Activated CD4-positive, alpha-beta T cell treated with anti-CD3 and anti-CD28 coated beads, Interleukin-2, amount 10 ng/mL, durations not matched to agents 7 days and 5 days (primary cell): ENCODE measurements at regions not wholly inside any gene's neighbourhood (a gene's known extent, or its start where the extent isn't known, plus 50 kb on each side); places are given as distances from the start of the nearest gene placed in this dataset.
A peak's percentile ranks its signal among the peaks of the same experiment; 100 is the strongest.
"Not testable (repeated sequence)": the region's sequence is repeated elsewhere in the genome, so short reads cannot be mapped to it uniquely, and the experiment has no call there.

Source experiments
- CTCF ChIA-PET: fragments of 350-600 bp; sonication (Branson Sonifier 250); formaldehyde crosslinking; loops from one replicate; lab custom pipeline; 2021; ENCODE audit warnings: antibody characterized with exemption; lab: Charles Lee
- POLR2A ChIA-PET: fragments of 350-600 bp; sonication (Branson Sonifier 250); formaldehyde crosslinking; loops from one replicate; lab custom pipeline; 2021; ENCODE audit warnings: antibody characterized with exemption; lab: Charles Lee
- DNase-seq: peaks from one replicate; pipeline ENCODE4 v3.0.0-alpha.2; 2020
- H3K27ac Mint-ChIP-seq: one replicate; pipeline ENCODE4 v1.8.0; 2021; ENCODE audit warnings: mild to moderate bottlenecking, moderate library complexity, mixed read lengths
- H3K27me3 Mint-ChIP-seq: one replicate; pipeline ENCODE4 v1.8.0; 2021; ENCODE audit warnings: mixed read lengths
- H3K36me3 Mint-ChIP-seq: one replicate; pipeline ENCODE4 v1.8.0; 2021; ENCODE audit warnings: low read depth, mixed read lengths
- H3K4me1 Mint-ChIP-seq: one replicate; pipeline ENCODE4 v1.8.0; 2021; ENCODE audit warnings: mixed read lengths
- H3K4me3 Mint-ChIP-seq: one replicate; pipeline ENCODE4 v1.8.0; 2021; ENCODE audit warnings: mild to moderate bottlenecking, moderate library complexity, mixed read lengths
- H3K9me3 Mint-ChIP-seq: one replicate; pipeline ENCODE4 v1.8.0; 2021; ENCODE audit warnings: mixed read lengths

DNA sequence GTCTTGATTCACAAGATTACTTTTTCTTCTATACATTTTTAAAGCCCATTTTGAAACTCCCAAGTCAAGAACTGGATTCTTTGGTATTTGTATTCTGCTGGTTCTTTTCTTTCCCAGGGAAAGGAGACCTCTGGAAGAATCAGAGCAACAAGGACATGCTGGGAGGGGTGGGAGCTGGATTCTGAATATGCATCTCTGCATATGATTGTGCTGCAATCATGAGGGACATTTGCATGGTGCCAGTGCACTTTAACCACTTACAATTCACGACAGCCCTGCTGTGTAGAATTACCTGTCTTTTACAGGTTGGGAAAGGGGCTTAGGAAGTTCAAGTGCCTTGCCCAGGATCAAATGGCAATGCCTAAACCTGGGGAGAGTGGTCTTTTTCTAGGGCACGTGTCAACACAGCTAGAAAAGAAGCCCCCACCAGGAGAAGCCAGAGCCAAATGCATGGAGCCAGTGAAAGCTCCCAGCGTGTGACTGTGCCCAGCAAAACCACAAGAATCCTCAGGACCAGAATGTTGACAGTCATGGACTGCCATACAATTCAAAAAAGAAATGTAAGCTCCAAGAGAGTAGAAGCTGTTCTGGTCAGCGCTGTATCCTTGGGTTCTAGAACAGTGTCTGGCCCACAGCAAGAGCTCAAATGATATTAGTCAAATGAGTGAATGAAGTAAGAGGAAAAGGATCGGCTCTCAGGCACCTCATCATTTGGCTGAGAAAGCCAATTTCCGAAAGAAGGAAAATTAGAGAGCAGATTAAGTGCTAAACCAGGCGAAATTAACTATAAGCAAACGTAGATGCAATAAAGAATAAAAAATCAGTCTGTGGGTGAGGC is 84.5 kb upstream of the MEF2A start:
- no peak for DNase-seq
- Mint-ChIP-seq H3K36me3 (no peaks in the 10 kb centered on the region), H3K9me3 (no peaks in the 10 kb centered on the region), H3K4me3 (no peak overlapping the region), H3K4me1 (peaks cover 32% of the 10 kb centered on the region), H3K27me3 (peaks cover 7% of the 10 kb centered on the region), H3K27ac (no peak overlapping the region)
- POLR2A ChIA-PET = no interaction called here
- CTCF ChIA-PET = interaction anchor here (1.1 to 1.7 kb wide), 4 partner anchors 13 to 223 kb away, joined by 3 to 6 read pairs (median 4); no protein-coding TSS in a partner anchor

GRCh38 chr15:99481951-99482230 is 83.9 kb upstream of the MEF2A start:
- H3K27me3 Mint-ChIP-seq = peaks cover 7% of the 10 kb centered on the region
- no peak overlapping the region for H3K4me3 Mint-ChIP-seq

GRCh38 chr15:99482993-99483392 is 82.8 kb upstream of the MEF2A start:
- CTCF ChIA-PET = interaction anchor here (0.5 to 1.8 kb wide), 4 partner anchors 9 to 258 kb away, joined by 3 read pairs; no protein-coding TSS in a partner anchor
- Mint-ChIP-seq H3K27me3 (peaks cover 12% of the 10 kb centered on the region), H3K9me3 (no peaks in the 10 kb centered on the region), H3K4me1 (peaks cover 24% of the 10 kb centered on the region), H3K4me3 (no peak overlapping the region), H3K27ac (no peak overlapping the region), H3K36me3 (no peaks in the 10 kb centered on the region)
- POLR2A ChIA-PET = no interaction called here
- no peak for DNase-seq

More at GRCh38 chr15:99481951-99482230, 83.9 kb upstream of the MEF2A start:
- DNase-seq = no peak
- Mint-ChIP-seq H3K36me3 (no peaks in the 10 kb centered on the region), H3K4me1 (peaks cover 29% of the 10 kb centered on the region), H3K9me3 (no peaks in the 10 kb centered on the region), H3K27ac (no peak overlapping the region)
- POLR2A ChIA-PET = no interaction called here
- CTCF ChIA-PET = interaction anchor here (1.1 to 1.3 kb wide), 3 partner anchors 12 to 222 kb away, joined by 3 to 4 read pairs (median 3); no protein-coding TSS in a partner anchor

GRCh38 chr15:99485153-99485961 is 80.4 kb upstream of the MEF2A start:
- CTCF ChIA-PET = interaction anchor here (0.8 to 2.3 kb wide), 4 partner anchors 8 to 78 kb away, joined by 3 to 7 read pairs (median 3); no protein-coding TSS in a partner anchor
- Mint-ChIP-seq H3K36me3 (no peaks in the 10 kb centered on the region), H3K4me3 (no peak overlapping the region), H3K4me1 (peaks cover 20% of the 10 kb centered on the region), H3K27me3 (peaks cover 16% of the 10 kb centered on the region), H3K9me3 (no peaks in the 10 kb centered on the region), H3K27ac (peak overlapping the region; percentile 79)
- POLR2A ChIA-PET = interaction anchor here (0.6 to 1.0 kb wide), 3 partner anchors 9 to 82 kb away, joined by 3 to 4 read pairs (median 3); no protein-coding TSS in a partner anchor
- DNase-seq = no peak

GRCh38 chr15:99485992-99486370 is 79.8 kb upstream of the MEF2A start:
- peaks cover 20% of the 10 kb centered on the region for H3K4me1 Mint-ChIP-seq
- DNase-seq = no peak
- ChIA-PET CTCF (interaction anchor here (1.0 to 2.3 kb wide), 2 partner anchors 9 to 10 kb away, joined by 3 to 7 read pairs; no protein-coding TSS in a partner anchor), POLR2A (interaction anchor here (1.0 kb wide), 1 partner anchor 81 kb away, joined by 3 read pairs; no protein-coding TSS in a partner anchor)
- no peak overlapping the region for H3K4me3 Mint-ChIP-seq
- no peaks in the 10 kb centered on the region for H3K36me3 Mint-ChIP-seq
- peak overlapping the region; percentile 79 for H3K27ac Mint-ChIP-seq
- H3K27me3 Mint-ChIP-seq = peaks cover 16% of the 10 kb centered on the region
- H3K9me3 Mint-ChIP-seq = no peaks in the 10 kb centered on the region

DNA sequence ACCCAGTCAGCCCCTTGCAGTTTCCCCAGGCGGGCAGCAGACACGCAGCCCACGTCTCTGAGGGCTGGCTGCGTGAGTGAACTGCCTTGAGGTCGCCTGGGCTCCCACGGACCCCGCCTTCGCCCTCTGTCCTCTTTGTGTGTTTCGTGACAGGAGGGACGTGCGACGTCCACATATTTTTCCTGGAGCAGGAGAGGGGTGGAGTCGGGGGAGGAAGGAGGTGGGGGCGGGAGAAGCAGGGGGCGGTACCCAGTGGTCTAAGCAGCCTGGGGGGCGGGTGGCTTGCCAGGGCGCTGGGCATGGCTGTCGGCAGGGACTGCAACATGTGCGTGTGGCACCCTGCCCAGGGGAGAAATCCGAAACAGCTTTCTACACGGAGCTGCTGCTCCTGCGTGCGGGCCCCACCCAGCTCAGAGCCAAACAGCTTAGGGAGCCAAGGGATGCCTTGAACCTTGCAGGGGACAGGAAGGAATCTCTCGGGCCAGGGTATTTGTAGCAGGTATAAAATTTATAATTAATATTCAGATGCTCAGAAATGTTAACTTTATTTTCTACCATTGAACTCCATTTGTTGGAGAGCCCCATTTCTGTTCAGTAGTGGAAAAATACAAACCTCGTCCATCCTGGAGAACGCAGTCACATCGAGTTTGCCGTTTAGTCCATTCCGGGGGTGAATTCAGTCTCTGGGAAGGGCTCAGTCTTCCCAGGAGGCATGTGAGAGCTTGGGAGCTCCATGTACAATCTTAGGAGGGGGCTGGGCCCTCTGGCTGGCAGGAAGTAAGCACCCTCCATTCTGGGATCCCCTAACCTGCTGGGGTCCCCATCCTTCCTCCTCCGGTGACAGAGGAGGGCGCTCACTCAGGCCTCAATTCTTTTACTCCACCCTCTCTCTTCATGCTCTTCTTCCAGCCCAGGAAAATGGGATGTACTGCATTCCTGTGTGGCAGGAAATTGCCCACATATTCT is 79.1 kb upstream of the MEF2A start:
- POLR2A ChIA-PET = interaction anchor here (1.0 kb wide), 1 partner anchor 80 kb away, joined by 3 read pairs; no protein-coding TSS in a partner anchor
- DNase-seq = no peak
- Mint-ChIP-seq H3K36me3 (no peaks in the 10 kb centered on the region), H3K27me3 (peaks cover 16% of the 10 kb centered on the region), H3K27ac (no peak overlapping the region), H3K4me1 (peaks cover 20% of the 10 kb centered on the region), H3K4me3 (no peak overlapping the region), H3K9me3 (no peaks in the 10 kb centered on the region)
- CTCF ChIA-PET = interaction anchor here (2.3 kb wide), 1 partner anchor 10 kb away, joined by 7 read pairs; no protein-coding TSS in a partner anchor

DNA sequence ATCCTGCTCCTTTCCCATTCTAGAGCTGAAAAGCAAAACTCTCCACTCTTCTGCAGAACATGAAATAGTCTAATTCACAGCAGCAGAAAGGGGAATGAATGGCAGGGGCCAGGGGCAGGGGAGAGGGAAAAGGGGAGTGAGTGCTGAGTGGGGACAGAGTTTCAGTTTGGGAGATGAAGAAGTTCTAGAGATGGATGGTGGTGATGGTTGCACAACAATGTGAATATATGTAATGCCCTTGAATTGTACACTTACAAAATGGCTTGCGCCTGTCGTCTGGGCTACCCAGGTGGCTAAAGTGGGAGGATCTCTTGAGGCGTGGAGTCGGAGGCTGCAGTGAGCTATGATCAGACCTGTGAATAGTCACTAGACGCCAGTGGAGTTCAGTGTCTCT is 78.5 kb upstream of the MEF2A start:
- POLR2A ChIA-PET = no interaction called here
- peaks cover 20% of the 10 kb centered on the region for H3K4me1 Mint-ChIP-seq
- peaks cover 16% of the 10 kb centered on the region for H3K27me3 Mint-ChIP-seq
- no peak overlapping the region for H3K27ac Mint-ChIP-seq
- no peak overlapping the region for H3K4me3 Mint-ChIP-seq
- DNase-seq = no peak
- no peaks in the 10 kb centered on the region for H3K9me3 Mint-ChIP-seq
- H3K36me3 Mint-ChIP-seq = no peaks in the 10 kb centered on the region
- CTCF ChIA-PET = interaction anchor here (2.3 kb wide), 1 partner anchor 10 kb away, joined by 7 read pairs; no protein-coding TSS in a partner anchor

GRCh38 chr15:99492275-99492674 is 73.5 kb upstream of the MEF2A start:
- peaks cover 4% of the 10 kb centered on the region for H3K9me3 Mint-ChIP-seq
- CTCF ChIA-PET = interaction anchor here (1.0 to 1.2 kb wide), 2 partner anchors 10 to 14 kb away, joined by 3 to 5 read pairs; no protein-coding TSS in a partner anchor

GRCh38 chr15:99492716-99493115 is 73.1 kb upstream of the MEF2A start:
- Mint-ChIP-seq H3K9me3 (peaks cover 8% of the 10 kb centered on the region), H3K27me3 (peaks cover 5% of the 10 kb centered on the region), H3K4me1 (peaks cover 30% of the 10 kb centered on the region), H3K27ac (no peak overlapping the region), H3K36me3 (peaks cover 2% of the 10 kb centered on the region), H3K4me3 (no peak overlapping the region)
- CTCF ChIA-PET = interaction anchor here (1.0 to 1.2 kb wide), 2 partner anchors 10 to 15 kb away, joined by 3 to 5 read pairs; no protein-coding TSS in a partner anchor
- POLR2A ChIA-PET = no interaction called here
- DNase-seq = no peak

More at GRCh38 chr15:99492275-99492674, 73.5 kb upstream of the MEF2A start:
- Mint-ChIP-seq H3K27me3 (peaks cover 7% of the 10 kb centered on the region), H3K4me3 (no peak overlapping the region), H3K27ac (no peak overlapping the region), H3K4me1 (peaks cover 28% of the 10 kb centered on the region), H3K36me3 (no peaks in the 10 kb centered on the region)
- POLR2A ChIA-PET = no interaction called here
- no peak for DNase-seq

GRCh38 chr15:99493461-99493860 is 72.3 kb upstream of the MEF2A start:
- CTCF ChIA-PET = interaction anchor here (1.0 to 1.2 kb wide), 3 partner anchors 9 to 15 kb away, joined by 3 to 5 read pairs (median 4); no protein-coding TSS in a partner anchor
- no peak overlapping the region for H3K4me3 Mint-ChIP-seq
- POLR2A ChIA-PET = no interaction called here

GRCh38 chr15:99494536-99495233 is 71.1 kb upstream of the MEF2A start:
- H3K27ac Mint-ChIP-seq = peak overlapping the region; percentile 92
- POLR2A ChIA-PET = interaction anchor here (0.6 kb wide), 1 partner anchor 10 kb away, joined by 4 read pairs; no protein-coding TSS in a partner anchor

More at GRCh38 chr15:99493461-99493860, 72.3 kb upstream of the MEF2A start:
- Mint-ChIP-seq H3K36me3 (peaks cover 5% of the 10 kb centered on the region), H3K4me1 (peaks cover 30% of the 10 kb centered on the region), H3K9me3 (peaks cover 12% of the 10 kb centered on the region), H3K27ac (no peak overlapping the region), H3K27me3 (peaks cover 3% of the 10 kb centered on the region)
- no peak for DNase-seq

More at GRCh38 chr15:99494536-99495233, 71.1 kb upstream of the MEF2A start:
- H3K9me3 Mint-ChIP-seq = peaks cover 16% of the 10 kb centered on the region
- peaks cover 30% of the 10 kb centered on the region for H3K4me1 Mint-ChIP-seq
- H3K27me3 Mint-ChIP-seq, H3K4me3 Mint-ChIP-seq, DNase-seq: not testable (repeated sequence)
- peaks cover 10% of the 10 kb centered on the region for H3K36me3 Mint-ChIP-seq
- CTCF ChIA-PET = interaction anchor here (1.1 kb wide), 1 partner anchor 13 kb away, joined by 4 read pairs; no protein-coding TSS in a partner anchor
